ENCODE measurements at regions not wholly inside any gene's neighbourhood (a gene's known extent, or its start where the extent isn't known, plus 50 kb on each side); places are given as distances from the start of the nearest gene placed in this dataset.

GRCh38 chr6:142500250-142500786, 198.5 kb downstream of the ADGRG6 start:
- H3K4me1 Mint-ChIP-seq, result no peaks in the 10 kb centered on the region
- H3K27ac Mint-ChIP-seq, result no peak overlapping the region
- H3K36me3 Mint-ChIP-seq, result peaks cover 5% of the 10 kb centered on the region
- H3K27me3 Mint-ChIP-seq, result no peaks in the 10 kb centered on the region
- no peak overlapping the region for H3K4me3 Mint-ChIP-seq
- peaks cover 6% of the 10 kb centered on the region for H3K9me3 Mint-ChIP-seq

GRCh38 chr6:142501795-142502194, 200.0 kb downstream of the ADGRG6 start:
- no peaks in the 10 kb centered on the region for H3K27me3 Mint-ChIP-seq
- H3K36me3 Mint-ChIP-seq, result peaks cover 5% of the 10 kb centered on the region
- H3K9me3 Mint-ChIP-seq, result peaks cover 6% of the 10 kb centered on the region
- H3K4me1 Mint-ChIP-seq, result no peaks in the 10 kb centered on the region
- no peak overlapping the region for H3K27ac Mint-ChIP-seq
- no peak overlapping the region for H3K4me3 Mint-ChIP-seq

DNA sequence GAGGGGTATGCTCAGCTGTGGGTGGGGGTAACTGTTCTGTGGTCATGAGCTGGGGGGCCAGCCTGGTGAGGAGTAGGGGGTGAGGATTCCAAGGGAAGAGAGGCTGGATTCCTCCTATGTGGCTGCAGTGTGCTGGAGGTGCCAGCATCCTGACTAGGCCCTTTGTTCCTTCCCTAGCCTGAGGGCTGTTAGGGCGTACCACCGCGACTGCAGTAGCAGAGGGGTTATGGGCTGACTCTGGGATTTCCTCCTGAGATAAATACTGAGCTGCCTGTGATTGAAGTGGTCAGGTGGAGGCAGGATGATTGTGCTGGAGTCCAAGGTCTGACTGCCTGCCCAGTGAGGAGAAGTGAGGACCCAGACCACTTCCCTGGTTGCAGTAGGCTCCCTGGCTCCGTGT, 205.3 kb downstream of the ADGRG6 start:
- no peak overlapping the region for H3K27ac Mint-ChIP-seq
- H3K9me3 Mint-ChIP-seq, result peaks cover 2% of the 10 kb centered on the region
- peaks cover 6% of the 10 kb centered on the region for H3K36me3 Mint-ChIP-seq
- no peaks in the 10 kb centered on the region for H3K27me3 Mint-ChIP-seq
- H3K4me1 Mint-ChIP-seq, result no peaks in the 10 kb centered on the region
- no peak overlapping the region for H3K4me3 Mint-ChIP-seq

- peaks cover 8% of the 10 kb centered on the region for H3K9me3 Mint-ChIP-seq
- no peaks in the 10 kb centered on the region for H3K27me3 Mint-ChIP-seq
- peaks cover under 1% of the 10 kb centered on the region for H3K4me1 Mint-ChIP-seq
- no peak overlapping the region for H3K27ac Mint-ChIP-seq
- no peak overlapping the region for H3K4me3 Mint-ChIP-seq
- peaks cover 4% of the 10 kb centered on the region for H3K36me3 Mint-ChIP-seq
Measured at GRCh38 chr6:142510211-142510610, 208.4 kb downstream of the ADGRG6 start.

DNA sequence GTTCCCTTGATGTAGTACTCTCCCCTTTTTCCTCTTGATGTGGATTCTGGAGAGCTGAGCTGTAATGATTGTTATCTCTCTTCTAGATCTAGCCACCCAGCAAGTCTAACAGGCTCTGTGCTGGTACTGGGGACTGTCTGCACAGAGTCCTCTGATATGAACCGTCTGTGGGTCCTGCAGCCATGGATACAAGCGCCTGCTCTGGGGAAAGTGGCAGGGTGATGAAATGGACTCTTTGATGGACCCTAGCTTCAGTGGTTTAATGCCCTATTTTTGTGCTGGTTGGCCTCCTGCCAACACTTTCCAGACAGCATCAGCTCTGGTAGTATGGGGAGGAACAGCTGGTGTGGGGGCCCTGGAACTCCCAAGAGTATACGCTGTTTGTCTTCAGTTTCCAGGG, 216.3 kb downstream of the ADGRG6 start:
- Mint-ChIP-seq H3K27me3 (no peaks in the 10 kb centered on the region), H3K27ac (no peak overlapping the region), H3K36me3 (peaks cover 4% of the 10 kb centered on the region), H3K9me3 (peaks cover 13% of the 10 kb centered on the region), H3K4me1 (peaks cover 12% of the 10 kb centered on the region), H3K4me3 (no peak overlapping the region)

DNA sequence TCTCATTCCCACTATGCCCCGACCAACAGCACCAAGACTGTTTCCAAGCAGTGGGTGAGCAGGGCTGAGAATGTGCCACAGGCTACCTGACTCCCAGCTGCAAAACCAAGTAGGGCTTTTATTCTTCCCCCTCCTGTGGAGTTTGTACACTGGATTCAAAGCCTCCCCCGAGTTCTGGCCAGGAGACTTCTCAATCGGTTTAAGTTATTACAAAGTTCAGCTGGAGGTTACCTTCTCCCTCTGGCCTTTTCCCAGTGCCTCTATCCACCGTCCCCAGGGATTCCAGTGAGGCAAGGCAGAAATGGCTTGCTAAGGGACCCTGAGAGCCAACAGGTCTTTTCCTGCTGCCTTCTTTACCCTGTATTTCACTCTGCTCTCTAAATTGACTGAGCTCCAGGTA, 217.0 kb downstream of the ADGRG6 start:
- Mint-ChIP-seq H3K36me3 (peaks cover 4% of the 10 kb centered on the region), H3K27ac (no peak overlapping the region), H3K4me3 (no peak overlapping the region), H3K4me1 (peaks cover 12% of the 10 kb centered on the region), H3K9me3 (peaks cover 12% of the 10 kb centered on the region), H3K27me3 (no peaks in the 10 kb centered on the region)

DNA sequence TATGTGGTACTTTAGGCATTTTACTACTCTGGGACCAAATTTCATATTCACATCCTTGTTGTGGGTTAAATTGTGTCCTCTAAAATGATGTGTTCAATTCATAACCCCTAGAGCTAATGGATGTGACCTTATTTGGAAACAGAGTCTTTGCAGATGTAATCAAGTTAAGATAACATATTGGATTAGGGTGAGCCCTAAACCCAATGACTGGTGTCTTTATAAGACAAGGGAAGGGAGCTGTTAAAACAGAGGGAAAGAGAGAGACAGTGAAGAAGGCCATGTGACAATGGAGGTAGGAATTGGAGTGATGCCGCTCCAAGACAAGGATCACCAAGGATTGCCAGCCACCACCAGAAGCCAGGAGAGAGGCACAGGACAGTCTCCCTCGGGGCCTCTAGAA, 220.0 kb downstream of the ADGRG6 start:
- H3K27ac Mint-ChIP-seq, result no peak overlapping the region
- peaks cover 6% of the 10 kb centered on the region for H3K4me1 Mint-ChIP-seq
- H3K4me3 Mint-ChIP-seq, result no peak overlapping the region
- no peaks in the 10 kb centered on the region for H3K27me3 Mint-ChIP-seq
- no peaks in the 10 kb centered on the region for H3K36me3 Mint-ChIP-seq
- H3K9me3 Mint-ChIP-seq, result no peaks in the 10 kb centered on the region

- Mint-ChIP-seq H3K9me3 (no peaks in the 10 kb centered on the region), H3K27me3 (no peaks in the 10 kb centered on the region), H3K36me3 (no peaks in the 10 kb centered on the region), H3K4me1 (peaks cover 6% of the 10 kb centered on the region), H3K4me3 (no peak overlapping the region), H3K27ac (no peak overlapping the region)
Measured at GRCh38 chr6:142523515-142524375, 221.9 kb downstream of the ADGRG6 start.

- Mint-ChIP-seq H3K27ac (no peak overlapping the region), H3K36me3 (peaks cover 2% of the 10 kb centered on the region), H3K4me3 (no peak overlapping the region), H3K9me3 (peaks cover 4% of the 10 kb centered on the region), H3K4me1 (no peaks in the 10 kb centered on the region), H3K27me3 (no peaks in the 10 kb centered on the region)
Measured at GRCh38 chr6:142530566-142530965, 228.8 kb downstream of the ADGRG6 start.

- H3K36me3 Mint-ChIP-seq, result peaks cover 2% of the 10 kb centered on the region
- H3K4me1 Mint-ChIP-seq, result no peaks in the 10 kb centered on the region
- H3K4me3 Mint-ChIP-seq, result no peak overlapping the region
- H3K27ac Mint-ChIP-seq, result no peak overlapping the region
- no peaks in the 10 kb centered on the region for H3K27me3 Mint-ChIP-seq
- peaks cover 5% of the 10 kb centered on the region for H3K9me3 Mint-ChIP-seq
Measured at GRCh38 chr6:142531727-142532126, 229.9 kb downstream of the ADGRG6 start.

- Mint-ChIP-seq H3K27me3 (no peaks in the 10 kb centered on the region), H3K4me3 (no peak overlapping the region), H3K36me3 (peaks cover 2% of the 10 kb centered on the region), H3K27ac (no peak overlapping the region), H3K9me3 (peaks cover 5% of the 10 kb centered on the region), H3K4me1 (no peaks in the 10 kb centered on the region)
Measured at GRCh38 chr6:142534076-142534475, 232.3 kb downstream of the ADGRG6 start.

GRCh38 chr6:142534484-142534883, 232.7 kb downstream of the ADGRG6 start:
- peaks cover 5% of the 10 kb centered on the region for H3K9me3 Mint-ChIP-seq
- H3K27ac Mint-ChIP-seq, result no peak overlapping the region
- no peaks in the 10 kb centered on the region for H3K27me3 Mint-ChIP-seq
- H3K4me3 Mint-ChIP-seq, result no peak overlapping the region
- H3K4me1 Mint-ChIP-seq, result no peaks in the 10 kb centered on the region
- H3K36me3 Mint-ChIP-seq, result peaks cover 2% of the 10 kb centered on the region

- Mint-ChIP-seq H3K27ac (no peak overlapping the region), H3K4me1 (no peaks in the 10 kb centered on the region), H3K4me3 (no peak overlapping the region), H3K9me3 (peaks cover 5% of the 10 kb centered on the region), H3K27me3 (no peaks in the 10 kb centered on the region), H3K36me3 (peaks cover 2% of the 10 kb centered on the region)
Measured at GRCh38 chr6:142537612-142538478, 236.0 kb downstream of the ADGRG6 start.

GRCh38 chr6:142542704-142543233, 241.0 kb downstream of the ADGRG6 start:
- Mint-ChIP-seq H3K9me3 (no peaks in the 10 kb centered on the region), H3K27ac (no peak overlapping the region), H3K27me3 (no peaks in the 10 kb centered on the region), H3K4me1 (peaks cover 29% of the 10 kb centered on the region), H3K4me3 (no peak overlapping the region), H3K36me3 (no peaks in the 10 kb centered on the region)

- no peaks in the 10 kb centered on the region for H3K27me3 Mint-ChIP-seq
- peak overlapping the region; percentile 10 for H3K27ac Mint-ChIP-seq
- no peaks in the 10 kb centered on the region for H3K36me3 Mint-ChIP-seq
- H3K9me3 Mint-ChIP-seq, result no peaks in the 10 kb centered on the region
- H3K4me1 Mint-ChIP-seq, result peaks cover 34% of the 10 kb centered on the region
- H3K4me3 Mint-ChIP-seq, result no peak overlapping the region
Measured at GRCh38 chr6:142543606-142544005, 241.8 kb downstream of the ADGRG6 start.

Data from activated naive CD4-positive, alpha-beta T cell treated with anti-CD3 and anti-CD28 coated beads, Interleukin-2, amount 50 U/mL, for 24 hours (primary cell).